HG02938 (cell line): ENCODE measurements at regions not wholly inside any gene's neighbourhood (a gene's known extent, or its start where the extent isn't known, plus 50 kb on each side); places are given as distances from the start of the nearest gene placed in this dataset.

Experiments
- ATAC-seq: cut with Tn5 transposase; IDR thresholded peaks from one replicate; pipeline ENCODE4 v1.9.1; 2021; ENCODE audit warnings: mild to moderate bottlenecking, moderate library complexity; ENCODE audit not compliant: unreplicated experiment

DNA sequence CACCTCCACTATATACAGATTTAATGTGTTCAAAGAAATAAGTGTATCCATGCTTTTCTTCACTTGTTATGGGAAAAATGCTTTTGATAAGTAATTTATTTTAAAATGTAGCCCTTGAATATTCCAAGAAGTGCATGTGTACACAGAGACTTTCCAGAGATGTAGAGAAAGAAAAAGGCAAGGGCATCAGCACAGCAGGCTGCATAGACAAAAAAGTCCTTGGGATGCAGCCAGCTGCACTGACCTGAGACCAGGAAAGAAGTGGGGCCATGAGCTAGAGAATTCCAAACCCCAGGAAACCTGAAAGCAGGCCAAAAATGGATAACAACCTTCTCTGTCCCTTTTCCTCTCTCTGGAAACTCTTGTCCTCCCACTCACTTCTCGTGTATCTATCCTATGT lies 51.6 kb upstream of the PRDM8 start:
- no peak for ATAC-seq

DNA sequence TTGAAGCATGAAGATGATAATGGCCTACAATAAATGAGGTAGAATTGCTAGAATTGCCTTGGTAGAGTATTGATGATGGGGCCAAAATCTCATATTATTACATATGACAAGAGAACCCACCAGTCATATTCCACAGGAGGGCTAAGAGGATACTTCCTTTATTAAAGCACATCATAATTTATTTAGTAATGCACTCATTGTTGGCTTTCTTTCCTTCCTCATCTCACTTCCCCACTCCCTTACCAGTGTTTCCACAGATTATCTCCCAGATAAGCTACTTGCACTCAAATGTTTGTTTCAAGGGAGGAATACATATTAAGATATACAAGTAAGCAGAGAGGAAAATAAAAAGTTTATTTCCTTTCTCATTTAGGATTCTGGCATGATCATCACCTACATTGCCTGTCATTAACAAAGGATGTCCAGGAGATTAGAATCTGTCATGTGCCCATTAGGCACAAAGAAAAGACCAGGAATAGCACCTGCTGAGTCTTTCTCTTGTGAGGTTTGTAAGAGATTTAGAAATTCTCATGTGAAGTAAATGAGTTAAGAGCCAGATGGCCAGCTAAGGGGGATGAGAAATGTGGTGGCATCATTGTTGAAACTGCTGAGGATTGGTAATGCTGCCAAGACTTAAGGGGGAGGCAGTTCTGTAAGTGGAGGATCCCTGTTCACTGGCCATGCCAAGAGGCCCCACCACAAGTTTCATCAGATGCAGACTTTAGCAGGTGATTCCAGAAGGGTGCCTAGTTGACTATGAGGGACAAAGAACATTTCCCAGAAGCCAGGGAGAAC lies 52.4 kb upstream of the PRDM8 start:
- no peak for ATAC-seq

DNA sequence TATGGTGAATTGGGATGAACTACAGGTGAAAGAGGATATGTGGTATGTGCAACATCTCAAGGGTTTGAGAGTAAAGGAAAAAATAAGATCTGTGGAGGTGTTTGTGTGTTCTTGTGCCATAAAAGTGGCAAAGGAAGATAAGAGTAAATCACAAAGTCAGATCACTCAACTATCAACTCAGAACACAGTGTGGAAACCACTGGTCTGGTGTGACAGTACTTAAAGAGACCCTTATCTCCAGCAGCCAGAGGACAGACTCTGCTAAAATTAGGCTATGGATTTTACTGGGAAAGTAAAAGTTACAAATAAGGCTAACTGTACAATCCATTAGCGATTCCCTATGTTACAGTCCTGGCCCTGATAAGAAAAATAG lies 54.0 kb upstream of the PRDM8 start:
- no peak for ATAC-seq

DNA sequence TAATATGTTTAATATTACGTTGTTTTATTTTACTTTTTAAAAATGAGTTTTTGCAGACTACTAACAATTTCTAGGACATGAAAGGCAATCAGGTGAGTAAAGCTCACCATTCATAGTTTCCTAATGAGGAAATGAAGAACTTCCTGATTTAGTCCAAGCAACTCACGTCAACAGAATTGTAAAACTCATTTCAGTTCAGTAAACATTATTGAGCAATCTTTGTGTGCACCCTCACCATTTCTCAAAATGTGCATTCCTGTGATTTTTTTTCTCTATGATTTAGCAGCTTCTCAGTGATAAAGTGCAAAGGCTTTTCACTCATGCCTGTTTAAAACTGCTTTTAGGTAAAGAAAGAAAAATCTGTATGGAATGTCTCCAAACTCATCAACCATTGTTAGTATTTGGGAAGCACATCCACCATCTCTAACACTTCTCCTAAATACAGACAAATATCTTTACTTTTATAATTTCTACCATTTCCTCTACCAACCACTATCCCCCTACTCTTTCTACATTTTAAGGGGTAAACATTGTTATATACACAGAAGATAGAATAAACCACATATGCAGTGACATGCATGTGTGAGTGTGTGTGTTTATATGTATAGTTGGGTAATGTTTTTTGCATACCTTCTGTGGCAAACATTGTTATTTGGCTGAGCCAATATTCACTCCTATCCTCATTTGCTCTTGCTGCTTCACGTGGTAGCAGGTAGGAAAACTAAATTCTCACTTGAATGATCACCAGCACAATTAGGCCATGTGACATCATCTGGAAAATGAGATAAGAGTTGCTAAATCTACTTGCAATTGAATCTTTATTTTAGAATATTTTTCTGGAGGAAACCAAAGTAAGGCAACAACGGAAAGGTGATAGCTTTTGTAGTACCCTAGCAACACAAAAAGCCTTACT lies 54.7 kb upstream of the PRDM8 start:
- no peak for ATAC-seq

DNA sequence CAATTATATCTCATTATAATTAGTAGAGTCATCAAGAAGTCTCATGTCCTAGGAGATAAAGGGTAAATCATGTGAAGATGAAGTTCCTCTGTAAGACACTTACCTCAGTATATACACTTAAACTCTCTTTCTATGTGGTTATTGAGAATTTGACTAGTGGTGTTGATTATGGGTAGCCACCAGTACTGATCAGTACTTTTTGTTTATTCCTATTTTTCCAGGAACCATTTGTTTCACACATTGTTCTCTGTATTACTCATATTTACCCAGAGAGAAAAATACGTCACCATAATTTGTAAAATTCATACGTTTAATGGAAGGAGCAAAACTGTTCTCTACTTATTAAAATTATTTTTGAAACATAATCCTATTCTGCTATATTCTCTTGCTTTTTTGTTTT lies 55.8 kb upstream of the PRDM8 start:
- ATAC-seq = no peak

DNA sequence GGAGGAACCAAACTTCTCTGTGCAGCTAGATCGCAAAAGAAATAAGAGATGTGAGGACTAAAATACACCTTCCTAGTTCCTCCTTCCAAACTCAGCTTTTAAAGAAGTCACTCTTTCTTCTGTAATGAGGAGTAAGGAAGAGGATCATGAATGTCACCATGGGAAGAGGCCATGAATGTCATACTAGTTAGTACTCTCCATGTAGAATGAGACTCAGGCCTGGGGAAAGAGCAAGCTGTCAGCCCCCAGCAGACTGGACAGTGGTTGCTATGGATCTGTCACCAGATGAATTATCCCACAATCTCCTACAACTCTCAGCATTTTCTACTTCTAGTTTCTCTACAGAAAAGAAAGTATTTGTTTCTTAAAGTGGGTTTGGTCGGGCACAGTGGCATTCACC lies 57.1 kb upstream of the PRDM8 start:
- ATAC-seq = no peak

DNA sequence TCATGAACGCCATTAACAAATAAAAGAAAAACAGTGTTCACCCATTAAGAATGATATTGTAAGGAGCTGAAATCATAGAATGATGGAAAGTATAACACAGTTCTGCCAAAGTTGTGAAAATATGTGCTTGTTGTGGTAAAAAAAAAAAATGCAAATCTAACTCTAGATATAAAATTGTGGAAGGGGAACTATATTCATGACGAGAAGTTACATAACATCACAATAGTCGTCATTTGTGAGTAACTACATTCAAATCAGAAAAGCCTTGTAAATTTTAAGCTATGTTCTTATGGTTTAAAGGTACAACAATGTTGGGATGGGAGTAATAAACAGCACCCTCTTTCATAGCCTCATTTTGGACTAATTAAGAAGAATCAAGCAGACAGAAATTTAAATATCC lies 57.6 kb upstream of the PRDM8 start:
- ATAC-seq = no peak

DNA sequence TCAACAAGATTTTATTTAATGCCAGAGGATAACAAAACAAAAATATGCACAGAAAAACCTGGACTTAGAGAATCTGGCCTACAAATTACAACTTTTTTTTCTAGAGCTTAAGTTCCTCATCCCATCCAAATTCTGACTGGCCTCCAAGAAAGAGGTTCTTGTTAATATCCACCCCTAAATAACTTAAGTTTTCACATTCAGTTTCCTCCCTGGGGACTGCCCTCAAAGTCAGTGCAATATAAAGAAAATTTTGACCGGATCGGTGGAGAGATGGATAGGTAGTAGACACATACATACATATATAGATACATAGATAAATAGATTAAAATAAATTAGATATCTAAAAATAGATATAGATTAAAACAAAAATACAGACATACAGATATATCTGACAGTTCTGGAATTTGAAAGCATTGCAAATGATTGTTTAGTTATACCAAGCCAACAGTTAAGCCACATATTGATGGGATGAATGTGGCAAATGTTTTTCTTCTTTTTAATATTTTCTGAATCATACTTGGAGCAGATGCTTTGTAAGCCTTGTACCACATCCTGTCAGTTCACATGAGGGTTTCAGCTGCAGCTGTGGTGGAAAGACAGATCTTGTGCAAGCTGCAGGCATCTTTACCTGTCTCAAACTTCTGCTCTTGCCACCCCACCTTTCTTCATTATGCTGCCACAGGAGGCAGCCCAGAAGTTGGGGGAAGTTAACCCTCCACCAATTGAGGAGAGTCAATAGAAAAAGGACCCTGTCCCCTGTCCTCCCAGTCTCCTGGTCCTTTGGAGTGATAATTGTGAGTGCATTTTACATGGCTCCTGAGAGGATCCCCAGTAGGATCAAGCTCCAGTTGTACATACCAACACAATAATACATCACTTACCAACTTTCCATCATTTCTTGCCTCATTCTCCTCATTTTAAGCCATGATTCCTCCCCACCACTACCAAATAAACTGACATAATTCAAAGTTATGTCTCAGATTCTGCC lies 58.5 kb upstream of the PRDM8 start:
- ATAC-seq = peak; percentile 97

DNA sequence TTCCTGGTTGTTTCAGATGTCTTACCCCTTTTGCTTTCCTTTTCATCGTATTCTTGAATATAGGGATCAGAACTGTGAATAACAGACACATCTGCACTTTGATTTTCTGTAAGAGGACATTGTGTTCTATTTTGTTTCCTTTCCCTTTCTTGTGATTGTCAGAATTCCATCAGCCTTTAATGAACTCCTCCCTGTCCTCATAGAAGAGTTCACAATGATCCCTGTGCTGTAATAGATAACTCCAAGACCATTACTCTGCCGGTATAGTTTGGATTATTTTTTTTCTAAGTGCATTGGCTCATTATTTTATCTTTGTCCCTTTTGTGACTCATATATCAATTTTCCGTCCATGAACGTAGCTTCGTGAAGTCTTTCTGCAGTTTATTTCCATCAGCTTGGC lies 59.7 kb upstream of the PRDM8 start:
- no peak for ATAC-seq

DNA sequence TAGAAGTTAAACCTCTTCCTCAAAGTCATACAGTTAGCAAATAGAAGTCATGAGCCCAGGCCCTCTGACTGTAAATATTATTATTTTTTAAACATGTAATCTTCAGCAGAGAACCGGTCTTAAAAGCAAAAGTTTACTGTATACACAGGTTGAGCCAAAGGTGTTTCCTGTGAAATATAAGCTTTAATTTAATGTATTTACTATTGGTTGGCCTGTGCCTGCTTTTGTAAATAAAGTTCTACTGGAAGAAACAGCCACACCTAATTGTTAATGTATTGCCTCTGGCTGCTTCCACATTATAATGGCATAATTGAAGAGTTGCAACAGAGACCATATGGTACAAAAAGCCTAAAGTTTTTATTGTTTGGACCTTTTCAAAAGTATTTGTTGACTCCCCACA lies 61.0 kb upstream of the PRDM8 start:
- ATAC-seq = no peak

DNA sequence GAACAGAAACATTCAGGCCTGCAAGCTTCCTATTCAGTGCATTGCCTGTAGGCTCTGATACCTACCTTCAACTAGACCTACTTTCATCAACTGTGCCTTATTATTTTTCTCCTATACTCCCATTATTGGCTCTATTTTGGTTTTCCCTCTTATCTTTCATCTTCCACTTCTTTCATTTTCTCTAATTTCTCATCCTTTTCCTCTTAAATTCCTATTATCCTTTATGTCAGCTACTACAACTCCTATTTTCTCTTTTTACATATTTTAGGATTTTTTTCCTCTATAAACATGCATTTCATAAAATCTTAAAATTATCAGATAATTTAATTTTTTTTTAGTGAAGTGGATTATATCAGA lies 61.6 kb upstream of the PRDM8 start:
- no peak for ATAC-seq

DNA sequence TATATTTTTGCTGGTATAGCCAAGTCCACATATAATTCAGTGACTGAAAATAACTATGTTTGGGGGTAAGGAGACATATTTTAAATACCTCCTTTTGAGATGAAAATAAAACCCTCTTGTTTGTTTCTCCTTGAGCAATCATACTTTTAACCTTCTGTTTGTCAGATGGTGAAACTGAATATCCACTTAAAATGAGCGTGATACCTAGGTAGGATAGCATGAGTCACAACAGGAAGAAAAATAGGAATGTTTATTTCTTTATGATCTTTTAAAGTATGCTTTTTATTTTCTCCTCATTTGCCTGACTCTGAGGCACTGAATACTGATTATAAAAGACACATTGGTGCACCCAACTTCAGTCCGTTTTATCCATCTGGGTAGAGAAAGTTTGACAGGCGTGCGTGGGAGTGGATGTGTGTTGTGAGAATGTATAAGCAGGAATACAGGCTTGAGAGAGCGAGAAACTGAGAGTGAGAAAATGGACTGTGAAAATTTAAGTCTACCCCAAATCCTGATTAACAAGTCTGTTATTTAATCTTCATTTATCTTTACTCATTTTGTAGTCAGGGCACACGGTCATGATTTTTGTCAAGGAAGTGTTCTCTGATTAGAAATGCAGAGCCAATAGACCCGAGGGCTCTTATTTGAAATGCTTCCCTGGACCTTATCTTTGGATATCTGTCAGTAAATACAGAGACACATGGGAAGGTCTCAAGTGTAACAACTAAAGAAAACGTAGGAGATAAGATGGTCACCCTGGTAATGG lies 62.1 kb upstream of the ANTXR2 start:
- no peak for ATAC-seq

DNA sequence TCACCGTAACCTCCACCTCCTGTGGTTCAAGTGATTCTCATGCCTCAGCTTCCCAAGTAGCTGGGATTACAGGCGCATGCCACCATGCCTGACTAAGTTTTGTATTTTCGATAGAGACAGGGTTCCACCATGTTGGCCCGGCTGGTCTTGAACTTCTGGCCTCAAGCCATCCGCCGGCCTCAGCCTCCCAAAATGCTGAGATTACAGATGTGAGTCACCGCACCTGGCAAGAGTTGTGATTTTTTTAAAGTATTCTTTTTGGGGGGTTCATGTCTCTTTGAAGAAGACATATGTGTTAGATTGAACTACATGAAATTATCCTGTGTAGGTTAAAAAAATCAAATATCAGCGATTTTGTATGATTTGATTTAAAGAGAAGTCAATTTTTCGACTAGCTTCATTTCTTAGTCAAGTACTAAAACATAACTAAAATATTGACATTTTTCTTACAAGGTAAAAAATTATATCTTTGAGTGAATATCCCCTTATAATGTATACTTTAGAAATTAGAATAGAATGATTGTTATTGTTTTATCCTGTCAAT lies 60.3 kb upstream of the ANTXR2 start:
- ATAC-seq = no peak

DNA sequence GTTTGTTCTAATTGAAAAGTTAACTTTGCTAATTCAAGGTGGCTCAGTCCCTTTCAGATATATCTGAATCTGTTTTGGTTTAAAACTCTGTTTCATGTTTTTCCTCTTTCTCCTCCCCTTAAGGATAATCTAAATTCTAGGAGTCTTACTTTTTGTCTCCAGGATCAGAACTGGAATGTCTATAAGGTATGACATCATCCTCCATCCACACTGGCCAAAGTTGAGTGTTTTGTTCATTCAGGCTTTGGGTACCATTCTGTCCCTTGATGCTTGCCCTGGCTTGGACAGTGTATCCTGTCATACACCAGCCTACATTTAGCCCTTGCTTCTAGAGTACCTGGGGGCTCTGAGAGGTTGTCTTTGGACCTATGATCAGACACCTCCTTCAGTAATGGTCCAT lies 56.8 kb upstream of the ANTXR2 start:
- ATAC-seq = no peak

DNA sequence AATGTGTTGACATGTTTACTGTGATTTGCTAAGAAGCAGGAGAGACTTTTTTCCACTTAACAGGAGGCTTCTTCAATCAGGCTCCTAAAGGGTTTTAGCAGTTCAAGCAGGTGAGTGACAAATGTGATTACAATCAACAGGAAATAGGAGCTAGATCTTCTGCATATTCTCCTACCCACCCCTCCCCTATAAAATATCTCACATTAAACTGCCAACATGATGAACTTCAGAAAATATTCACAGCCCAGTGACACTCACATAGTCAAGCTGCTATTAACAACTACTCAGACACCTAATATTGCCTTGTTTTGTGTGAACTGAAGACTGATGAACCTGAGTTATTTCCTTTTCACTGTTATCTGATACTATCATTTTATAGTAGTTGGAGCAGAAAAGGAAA lies 55.9 kb upstream of the ANTXR2 start:
- no peak for ATAC-seq

DNA sequence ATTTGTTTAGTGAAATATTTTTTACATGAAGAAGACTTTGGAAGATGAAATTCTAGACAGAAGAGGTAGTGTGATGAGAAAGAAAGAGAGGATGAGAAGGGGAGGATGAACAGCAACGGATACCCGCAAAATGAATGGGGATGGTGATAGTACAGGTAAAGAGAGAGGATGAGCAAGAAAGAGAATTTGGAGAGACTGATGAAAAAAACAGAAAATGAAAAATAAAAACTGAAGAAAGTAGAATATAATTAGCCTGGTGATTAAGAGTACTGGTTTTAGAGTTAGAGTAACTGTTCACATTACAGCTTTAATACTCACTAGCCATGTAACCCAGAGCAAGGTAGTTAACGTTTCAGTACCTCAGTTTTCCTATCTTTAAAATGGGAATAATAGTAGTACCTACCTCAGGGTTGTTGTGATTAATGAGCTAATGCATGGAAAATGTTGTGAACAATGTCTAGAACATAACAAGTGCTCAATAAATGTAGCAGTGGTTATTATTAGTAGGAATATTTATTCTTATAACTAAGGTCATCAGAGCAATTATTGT lies 54.9 kb upstream of the ANTXR2 start:
- no peak for ATAC-seq

DNA sequence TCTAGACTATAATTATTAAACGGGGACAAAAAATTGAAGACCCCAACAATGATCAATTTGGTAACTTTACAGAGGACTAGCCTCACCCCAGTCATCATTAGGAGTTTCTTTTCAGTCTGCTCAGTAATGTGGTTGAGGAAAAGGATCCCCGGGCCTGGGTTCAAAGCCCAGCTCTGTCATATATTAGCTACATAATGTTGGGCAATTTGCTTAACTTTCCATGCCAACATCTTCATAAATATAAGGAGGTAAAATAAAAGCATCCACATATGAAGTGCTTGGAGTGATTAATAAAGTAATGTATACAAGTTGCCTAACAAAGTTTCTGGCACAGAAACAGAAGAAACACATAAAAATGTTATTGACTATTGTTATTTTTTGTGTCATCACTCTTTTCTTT lies 53.4 kb upstream of the ANTXR2 start:
- ATAC-seq = no peak

DNA sequence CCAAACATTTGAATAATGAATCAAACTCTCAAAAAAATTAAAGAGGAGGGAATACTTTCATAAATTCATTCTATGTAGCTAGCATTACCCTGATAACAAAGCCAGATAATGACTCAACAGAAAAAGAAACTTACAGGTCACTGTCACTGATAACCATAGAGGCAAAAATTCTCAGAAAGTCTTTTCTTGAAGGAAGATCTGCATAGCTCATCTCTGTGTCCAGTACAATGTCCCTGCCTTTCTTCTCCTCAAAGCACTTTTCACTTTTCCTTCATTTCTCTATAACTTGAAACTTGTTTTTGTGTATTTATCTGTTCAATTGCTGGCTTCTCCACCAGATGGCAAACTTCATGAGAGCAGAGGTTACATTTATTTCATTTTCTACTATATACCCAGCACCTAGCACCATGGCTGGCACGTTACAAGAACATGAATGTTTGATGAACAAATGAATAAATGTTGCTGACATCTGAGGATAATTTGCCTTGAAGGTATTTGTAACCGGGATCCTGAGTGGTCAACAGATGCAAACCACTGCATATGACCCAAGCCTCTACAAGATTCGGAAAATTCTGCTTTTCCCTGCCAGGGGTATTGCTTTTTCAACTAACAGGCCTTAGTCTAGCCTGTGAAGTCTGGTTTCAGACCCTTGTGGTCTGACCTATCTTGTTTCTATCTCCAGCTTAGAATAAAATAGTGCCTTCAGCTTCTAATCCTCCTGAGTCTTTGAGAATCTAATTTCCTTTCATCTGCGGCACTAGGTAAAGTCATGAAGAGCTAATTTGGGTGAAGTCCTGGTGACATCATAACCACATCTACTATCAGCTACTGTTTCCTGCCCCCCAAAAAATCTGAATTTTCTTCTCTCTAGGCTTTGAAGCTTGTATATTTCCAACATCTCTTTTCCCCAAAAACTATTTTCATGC lies 52.5 kb upstream of the ANTXR2 start:
- peak; percentile 66 for ATAC-seq
